RWPE1 (cell line): ENCODE measurements at regions not wholly inside any gene's neighbourhood (a gene's known extent, or its start where the extent isn't known, plus 50 kb on each side); places are given as distances from the start of the nearest gene placed in this dataset.

Experiments used
- CTCF ChIA-PET: fragments of 350-600 bp; sonication (Branson Sonifier 250); formaldehyde crosslinking; extraction: SDS; loops from one replicate; lab custom pipeline; 2021; lab: Yijun Ruan, JAX
- POLR2A ChIA-PET: fragments of 400-600 bp; formaldehyde crosslinking; extraction: SDS; loops from one replicate; lab custom pipeline; 2020; ENCODE audit warnings: antibody characterized with exemption; ENCODE audit not compliant: low non-redundant PET; lab: Yijun Ruan, JAX
- DNase-seq: peaks from one replicate; pipeline ENCODE4 v3.0.0; 2012; ENCODE audit warnings: low spot score
- H3K27ac ChIP-seq: fragments of 450-650 bp; 2 replicates; pipeline ENCODE4 v1.5.1; 2017
- TF ChIP-seq, protein P1 (sequence below): fragments of 450-650 bp; conservative IDR thresholded peaks from 2 replicates; pipeline ENCODE4 v1.5.1; 2017; ENCODE audit warnings: low read depth, mild to moderate bottlenecking

DNA sequence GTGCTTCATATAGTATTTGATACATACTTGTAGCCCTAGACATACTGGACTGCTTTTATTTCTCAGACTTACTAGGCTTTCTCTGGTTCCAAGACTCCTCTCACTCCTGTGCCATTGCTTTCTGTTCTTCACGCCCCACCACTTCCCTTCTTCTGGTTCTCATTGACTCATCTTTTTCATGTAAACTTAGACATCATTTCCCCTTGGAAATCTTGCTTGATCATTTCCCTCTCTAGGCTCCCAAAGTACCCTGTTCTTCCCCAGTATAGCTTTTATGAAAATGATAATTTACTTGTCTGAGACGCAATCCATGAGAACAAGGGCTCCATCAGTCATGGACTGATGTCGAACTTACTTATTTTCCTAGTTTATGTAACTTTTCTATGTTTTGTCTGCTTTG lies 83.5 kb downstream of the TLR4 start:
- ChIA-PET POLR2A (interaction anchor here (0.5 to 0.6 kb wide), 2 partner anchors 26 to 1025 kb away, joined by 3 read pairs; no protein-coding TSS in a partner anchor), CTCF (no interaction called here)
- no peak overlapping the region for H3K27ac ChIP-seq
- DNase-seq, result no peak
- TF ChIP-seq, protein P1, sequence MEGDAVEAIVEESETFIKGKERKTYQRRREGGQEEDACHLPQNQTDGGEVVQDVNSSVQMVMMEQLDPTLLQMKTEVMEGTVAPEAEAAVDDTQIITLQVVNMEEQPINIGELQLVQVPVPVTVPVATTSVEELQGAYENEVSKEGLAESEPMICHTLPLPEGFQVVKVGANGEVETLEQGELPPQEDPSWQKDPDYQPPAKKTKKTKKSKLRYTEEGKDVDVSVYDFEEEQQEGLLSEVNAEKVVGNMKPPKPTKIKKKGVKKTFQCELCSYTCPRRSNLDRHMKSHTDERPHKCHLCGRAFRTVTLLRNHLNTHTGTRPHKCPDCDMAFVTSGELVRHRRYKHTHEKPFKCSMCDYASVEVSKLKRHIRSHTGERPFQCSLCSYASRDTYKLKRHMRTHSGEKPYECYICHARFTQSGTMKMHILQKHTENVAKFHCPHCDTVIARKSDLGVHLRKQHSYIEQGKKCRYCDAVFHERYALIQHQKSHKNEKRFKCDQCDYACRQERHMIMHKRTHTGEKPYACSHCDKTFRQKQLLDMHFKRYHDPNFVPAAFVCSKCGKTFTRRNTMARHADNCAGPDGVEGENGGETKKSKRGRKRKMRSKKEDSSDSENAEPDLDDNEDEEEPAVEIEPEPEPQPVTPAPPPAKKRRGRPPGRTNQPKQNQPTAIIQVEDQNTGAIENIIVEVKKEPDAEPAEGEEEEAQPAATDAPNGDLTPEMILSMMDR, result no peak

DNA sequence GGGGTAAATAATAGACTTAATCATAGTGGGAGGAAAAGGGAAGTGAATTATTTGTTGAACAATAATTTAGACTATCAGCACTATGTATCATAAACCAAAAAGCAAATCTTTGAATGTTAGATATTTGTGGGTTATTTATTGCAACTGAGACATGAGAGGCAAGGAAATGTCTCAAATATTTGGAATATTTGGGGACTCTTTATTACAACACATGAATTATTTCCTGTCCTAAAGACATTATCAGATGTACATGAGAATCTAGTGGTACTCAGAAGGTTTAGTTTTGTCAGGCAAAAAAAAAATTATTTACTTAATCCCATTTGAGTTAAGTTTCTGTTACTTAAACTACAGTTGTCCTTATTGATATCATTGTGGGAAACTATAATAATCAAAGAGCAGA lies 91.1 kb downstream of the TLR4 start:
- no peak overlapping the region for H3K27ac ChIP-seq
- DNase-seq, result no peak
- TF ChIP-seq, protein P1, result no peak
- CTCF ChIA-PET, result interaction anchor here (0.7 kb wide), 1 partner anchor 360 kb away, joined by 3 read pairs; no protein-coding TSS in a partner anchor
- POLR2A ChIA-PET, result no interaction called here

DNA sequence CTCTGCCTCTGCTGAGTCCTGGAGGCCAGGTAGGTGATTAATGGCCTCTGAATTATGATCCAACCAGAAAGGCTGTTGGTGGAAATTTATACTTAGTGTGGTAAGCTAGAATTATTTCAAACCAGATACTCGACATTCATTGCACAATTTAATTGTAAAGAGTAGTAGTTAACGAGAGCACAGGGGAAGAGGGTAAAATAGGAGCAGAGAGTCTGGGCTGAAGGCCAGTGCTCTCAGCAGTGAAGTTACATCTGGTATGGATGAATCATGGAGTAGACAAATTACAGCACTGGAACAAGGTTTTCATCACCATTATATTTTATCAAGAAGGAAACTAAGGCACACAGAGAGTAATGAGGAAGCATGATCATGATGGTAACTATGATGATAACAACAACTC lies 92.5 kb downstream of the TLR4 start:
- POLR2A ChIA-PET, result no interaction called here
- no peak for DNase-seq
- TF ChIP-seq, protein P1, result no peak
- CTCF ChIA-PET, result no interaction called here
- no peak overlapping the region for H3K27ac ChIP-seq

DNA sequence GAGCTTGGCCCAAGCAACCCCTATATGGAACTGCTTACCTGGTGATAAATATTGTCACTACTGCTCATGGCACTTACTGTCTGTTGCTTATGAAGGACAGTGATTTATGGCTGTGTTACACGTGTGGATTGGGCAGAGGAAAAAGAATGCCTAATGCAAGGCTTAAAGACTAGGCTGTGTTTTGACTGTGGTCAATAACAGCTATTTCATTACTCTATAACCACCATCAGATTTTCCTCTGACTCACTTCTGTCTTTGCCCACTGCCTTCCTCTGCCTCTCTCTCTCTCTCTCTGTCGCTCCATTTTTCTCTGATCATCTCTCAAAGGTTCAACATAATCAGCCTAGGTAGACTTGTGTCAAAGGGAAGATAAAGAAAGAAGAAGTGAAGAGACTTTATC lies 96.2 kb downstream of the TLR4 start:
- ChIA-PET POLR2A (no interaction called here), CTCF (no interaction called here)
- no peak for DNase-seq
- TF ChIP-seq, protein P1, result no peak
- no peak overlapping the region for H3K27ac ChIP-seq

DNA sequence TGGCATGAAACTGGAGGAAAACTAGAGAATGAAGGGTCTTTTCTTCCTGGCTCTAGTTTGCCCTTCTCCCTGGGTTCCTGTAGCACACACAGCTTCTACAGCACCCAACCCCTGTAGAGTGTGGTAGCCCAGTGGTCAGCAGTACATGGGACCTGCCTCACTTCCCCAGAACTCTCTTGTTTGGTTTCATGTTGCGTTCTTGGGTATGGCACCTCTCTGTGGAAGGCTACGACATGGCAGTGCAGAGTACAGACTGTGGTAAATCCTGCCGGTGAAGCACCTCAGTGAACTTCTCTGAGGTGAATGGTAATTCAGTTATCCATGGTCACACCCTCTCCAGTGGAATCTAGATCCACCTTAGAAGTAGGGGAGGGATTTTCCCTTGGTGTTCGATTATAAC lies 105.5 kb downstream of the TLR4 start:
- DNase-seq, result no peak
- H3K27ac ChIP-seq, result no peak overlapping the region
- ChIA-PET POLR2A (no interaction called here), CTCF (interaction anchor here (0.8 kb wide), 1 partner anchor 311 kb away, joined by 5 read pairs; no protein-coding TSS in a partner anchor)
- TF ChIP-seq, protein P1, result no peak

DNA sequence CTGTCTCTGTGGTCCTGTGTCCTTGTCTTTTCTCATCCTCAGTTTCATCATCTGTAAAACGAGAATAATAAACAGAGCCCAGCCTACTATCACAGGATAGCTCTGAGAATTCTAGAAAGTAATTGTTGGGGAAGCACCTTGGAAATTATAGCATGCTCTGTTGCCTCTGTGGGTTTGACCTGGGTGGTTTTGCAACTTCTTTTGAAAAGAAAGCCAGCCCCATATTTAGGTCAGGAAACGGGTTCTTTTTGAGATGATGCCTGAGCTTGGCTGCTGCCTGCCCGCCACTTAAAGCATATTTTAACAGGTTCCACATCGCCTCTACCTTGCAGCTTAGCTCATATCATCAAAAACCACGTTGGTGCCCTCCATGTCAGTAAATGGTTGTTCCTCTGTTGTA lies 111.1 kb downstream of the TLR4 start:
- CTCF ChIA-PET, result no interaction called here
- TF ChIP-seq, protein P1, result no peak
- POLR2A ChIA-PET, result no interaction called here
- DNase-seq, result no peak
- no peak overlapping the region for H3K27ac ChIP-seq

DNA sequence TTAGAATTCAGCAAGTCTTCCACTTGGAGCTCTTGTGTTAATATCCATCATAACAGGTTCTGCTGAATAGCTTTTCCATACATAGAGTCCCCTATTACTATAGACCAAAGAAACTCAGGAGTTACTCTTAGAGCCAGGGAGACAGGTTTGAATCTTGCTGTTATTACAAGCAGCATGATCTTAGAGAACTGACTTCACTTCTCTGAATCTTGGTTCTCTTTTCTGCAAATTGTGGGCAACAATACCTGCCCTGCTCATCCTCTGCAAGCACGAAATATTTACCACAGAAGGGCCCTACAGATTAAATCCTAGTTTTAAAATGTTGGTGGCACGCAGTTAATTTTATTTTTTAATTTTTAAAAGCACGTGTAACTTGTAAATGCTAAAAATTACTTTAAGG lies 111.7 kb downstream of the TLR4 start:
- DNase-seq, result no peak
- H3K27ac ChIP-seq, result no peak overlapping the region
- ChIA-PET CTCF (no interaction called here), POLR2A (no interaction called here)
- TF ChIP-seq, protein P1, result no peak
